AG09309 (cell line): ENCODE measurements at regions not wholly inside any gene's neighbourhood (a gene's known extent, or its start where the extent isn't known, plus 50 kb on each side); places are given as distances from the start of the nearest gene placed in this dataset.

ENCODE experiments used
- DNase-seq: peaks from one replicate; pipeline ENCODE4 v3.0.0-alpha.2; 2010; ENCODE audit warnings: low read depth
- H3K4me3 ChIP-seq: 2 replicates; pipeline ENCODE4 v1.5.1; 2011; ENCODE audit warnings: mild to moderate bottlenecking, low read depth, low read length, moderate library complexity; ENCODE audit not compliant: control insufficient read depth
- TF ChIP-seq, protein P1 (sequence below): IDR thresholded peaks from 2 replicates; pipeline ENCODE4 v1.5.1; 2011; ENCODE audit warnings: mild to moderate bottlenecking, low read depth, low read length, inconsistent platforms; ENCODE audit not compliant: insufficient read depth, control insufficient read depth; ENCODE audit errors: missing control alignments

DNA sequence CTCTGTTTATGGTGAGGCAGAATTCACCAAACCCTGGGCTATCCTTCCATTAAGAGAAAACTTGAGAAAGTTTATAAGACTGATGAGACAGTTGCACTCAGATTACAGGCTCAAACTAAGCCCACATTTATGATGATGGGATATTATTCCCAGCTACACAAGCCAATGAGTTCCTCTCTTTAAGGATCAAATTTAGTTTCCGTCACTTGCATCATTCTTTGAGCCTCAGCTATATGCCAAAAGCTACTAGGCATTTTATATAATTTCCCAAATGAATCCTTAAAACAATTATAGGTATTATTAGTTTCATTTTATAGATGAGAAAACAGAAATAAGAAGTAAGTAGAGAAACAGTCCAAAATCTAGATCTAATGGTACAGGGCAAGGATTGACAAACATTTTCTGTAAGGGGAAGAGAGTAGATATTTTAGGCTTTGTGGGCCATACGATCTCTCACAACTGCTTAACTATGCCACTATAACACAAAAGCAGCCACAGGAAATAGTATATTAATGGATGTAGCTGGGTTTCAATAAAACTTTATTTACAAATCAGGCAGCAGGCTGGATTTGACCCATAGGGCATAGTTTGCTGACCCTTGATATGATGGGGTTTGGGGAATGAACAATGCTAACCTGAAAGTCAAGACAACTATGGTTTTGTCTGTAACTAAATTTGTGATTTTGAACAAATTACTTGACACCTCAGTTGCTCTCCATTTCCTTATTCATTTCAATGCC lies 91.8 kb upstream of the PLXNC1 start:
- no peak overlapping the region for H3K4me3 ChIP-seq
- no peak for DNase-seq
- TF ChIP-seq, protein P1, sequence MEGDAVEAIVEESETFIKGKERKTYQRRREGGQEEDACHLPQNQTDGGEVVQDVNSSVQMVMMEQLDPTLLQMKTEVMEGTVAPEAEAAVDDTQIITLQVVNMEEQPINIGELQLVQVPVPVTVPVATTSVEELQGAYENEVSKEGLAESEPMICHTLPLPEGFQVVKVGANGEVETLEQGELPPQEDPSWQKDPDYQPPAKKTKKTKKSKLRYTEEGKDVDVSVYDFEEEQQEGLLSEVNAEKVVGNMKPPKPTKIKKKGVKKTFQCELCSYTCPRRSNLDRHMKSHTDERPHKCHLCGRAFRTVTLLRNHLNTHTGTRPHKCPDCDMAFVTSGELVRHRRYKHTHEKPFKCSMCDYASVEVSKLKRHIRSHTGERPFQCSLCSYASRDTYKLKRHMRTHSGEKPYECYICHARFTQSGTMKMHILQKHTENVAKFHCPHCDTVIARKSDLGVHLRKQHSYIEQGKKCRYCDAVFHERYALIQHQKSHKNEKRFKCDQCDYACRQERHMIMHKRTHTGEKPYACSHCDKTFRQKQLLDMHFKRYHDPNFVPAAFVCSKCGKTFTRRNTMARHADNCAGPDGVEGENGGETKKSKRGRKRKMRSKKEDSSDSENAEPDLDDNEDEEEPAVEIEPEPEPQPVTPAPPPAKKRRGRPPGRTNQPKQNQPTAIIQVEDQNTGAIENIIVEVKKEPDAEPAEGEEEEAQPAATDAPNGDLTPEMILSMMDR: no peak

DNA sequence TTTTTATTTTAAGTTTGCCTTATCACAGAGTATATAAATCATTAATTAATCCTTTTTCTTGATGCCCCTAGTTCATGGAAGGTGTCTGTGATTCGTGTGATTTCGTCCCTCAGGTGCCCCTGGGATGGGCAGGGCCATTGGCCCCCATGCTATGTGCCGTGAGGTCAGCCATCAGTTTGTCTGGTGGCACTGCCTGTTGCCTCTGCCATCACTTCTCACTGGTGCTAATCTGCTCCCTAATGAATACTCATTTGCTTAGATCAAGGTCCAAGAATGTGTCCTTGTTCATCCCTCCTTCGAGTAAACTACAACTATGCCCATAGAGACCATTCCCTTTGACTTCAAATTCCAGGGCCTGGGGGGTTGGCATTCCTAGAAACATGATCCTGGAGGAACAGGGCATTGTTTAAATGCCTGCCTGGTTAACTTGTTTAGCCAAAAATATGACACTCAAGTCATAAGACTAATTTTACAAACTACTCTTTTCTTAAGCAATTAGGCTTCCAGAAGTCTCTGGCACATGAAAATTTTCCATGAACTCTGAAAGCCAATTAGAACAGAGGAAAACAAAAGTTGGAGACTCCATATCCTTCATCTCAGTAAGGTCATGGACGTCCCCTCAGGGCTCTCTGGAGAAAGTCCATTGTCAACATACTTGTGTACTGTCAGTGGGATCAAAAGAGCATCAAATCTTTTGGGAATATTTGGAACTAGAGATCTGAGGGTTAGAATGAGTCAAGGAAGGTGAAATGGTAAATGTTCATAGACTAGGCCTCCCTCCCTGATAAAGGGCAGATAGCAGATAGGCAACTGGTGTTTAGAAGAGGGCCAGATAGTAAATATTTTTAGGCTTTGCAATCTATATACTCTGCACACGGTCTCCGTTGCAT lies 90.9 kb upstream of the PLXNC1 start:
- no peak for DNase-seq
- TF ChIP-seq, protein P1: no peak

GRCh38 chr12:94059394-94060368 lies 88.7 kb upstream of the PLXNC1 start:
- no peak for DNase-seq
- no peak overlapping the region for H3K4me3 ChIP-seq
- TF ChIP-seq, protein P1: no peak

More for the DNA sequence above, 90.9 kb upstream of the PLXNC1 start:
- H3K4me3 ChIP-seq: no peak overlapping the region

- TF ChIP-seq, protein P1: no peak
- no peak overlapping the region for H3K4me3 ChIP-seq
- no peak for DNase-seq
Observed at GRCh38 chr12:94062194-94062593, 86.2 kb upstream of the PLXNC1 start.

- DNase-seq: no peak
- TF ChIP-seq, protein P1: no peak
Observed at GRCh38 chr12:94062796-94063635, 85.4 kb upstream of the PLXNC1 start.

More at GRCh38 chr12:94062796-94063635, 85.4 kb upstream of the PLXNC1 start:
- H3K4me3 ChIP-seq: no peak overlapping the region
